ENCODE measurements at regions not wholly inside any gene's neighbourhood (a gene's known extent, or its start where the extent isn't known, plus 50 kb on each side); places are given as distances from the start of the nearest gene placed in this dataset.

- TF ChIP-seq POLR2AphosphoS5 (IDR thresholded peaks at IDR 0.05; ENCODE audit: low read depth, low read length), result no peak
- TF ChIP-seq, protein P1, sequence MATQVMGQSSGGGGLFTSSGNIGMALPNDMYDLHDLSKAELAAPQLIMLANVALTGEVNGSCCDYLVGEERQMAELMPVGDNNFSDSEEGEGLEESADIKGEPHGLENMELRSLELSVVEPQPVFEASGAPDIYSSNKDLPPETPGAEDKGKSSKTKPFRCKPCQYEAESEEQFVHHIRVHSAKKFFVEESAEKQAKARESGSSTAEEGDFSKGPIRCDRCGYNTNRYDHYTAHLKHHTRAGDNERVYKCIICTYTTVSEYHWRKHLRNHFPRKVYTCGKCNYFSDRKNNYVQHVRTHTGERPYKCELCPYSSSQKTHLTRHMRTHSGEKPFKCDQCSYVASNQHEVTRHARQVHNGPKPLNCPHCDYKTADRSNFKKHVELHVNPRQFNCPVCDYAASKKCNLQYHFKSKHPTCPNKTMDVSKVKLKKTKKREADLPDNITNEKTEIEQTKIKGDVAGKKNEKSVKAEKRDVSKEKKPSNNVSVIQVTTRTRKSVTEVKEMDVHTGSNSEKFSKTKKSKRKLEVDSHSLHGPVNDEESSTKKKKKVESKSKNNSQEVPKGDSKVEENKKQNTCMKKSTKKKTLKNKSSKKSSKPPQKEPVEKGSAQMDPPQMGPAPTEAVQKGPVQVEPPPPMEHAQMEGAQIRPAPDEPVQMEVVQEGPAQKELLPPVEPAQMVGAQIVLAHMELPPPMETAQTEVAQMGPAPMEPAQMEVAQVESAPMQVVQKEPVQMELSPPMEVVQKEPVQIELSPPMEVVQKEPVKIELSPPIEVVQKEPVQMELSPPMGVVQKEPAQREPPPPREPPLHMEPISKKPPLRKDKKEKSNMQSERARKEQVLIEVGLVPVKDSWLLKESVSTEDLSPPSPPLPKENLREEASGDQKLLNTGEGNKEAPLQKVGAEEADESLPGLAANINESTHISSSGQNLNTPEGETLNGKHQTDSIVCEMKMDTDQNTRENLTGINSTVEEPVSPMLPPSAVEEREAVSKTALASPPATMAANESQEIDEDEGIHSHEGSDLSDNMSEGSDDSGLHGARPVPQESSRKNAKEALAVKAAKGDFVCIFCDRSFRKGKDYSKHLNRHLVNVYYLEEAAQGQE (IDR thresholded peaks at IDR 0.05; ENCODE audit: insufficient read depth in 1 of 2, low read depth in 2 of 2, low read length in 2 of 2), result no peak
- TF ChIP-seq TAF1 (IDR thresholded peaks at IDR 0.05; ENCODE audit: borderline replicate concordance, insufficient read depth, low read length), result no peak
- no peak for TF ChIP-seq SIN3A (IDR thresholded peaks at IDR 0.05; ENCODE audit: borderline replicate concordance, insufficient read depth, low read length)
- TF ChIP-seq FOXP2 (optimal IDR thresholded peaks at IDR 0.05; ENCODE audit: borderline replicate concordance, extremely low read depth, extremely low read length, insufficient read depth), result no peak
Observed at GRCh38 chr1:106457368-106457767, 599.1 kb upstream of the PRMT6 start.

DNA sequence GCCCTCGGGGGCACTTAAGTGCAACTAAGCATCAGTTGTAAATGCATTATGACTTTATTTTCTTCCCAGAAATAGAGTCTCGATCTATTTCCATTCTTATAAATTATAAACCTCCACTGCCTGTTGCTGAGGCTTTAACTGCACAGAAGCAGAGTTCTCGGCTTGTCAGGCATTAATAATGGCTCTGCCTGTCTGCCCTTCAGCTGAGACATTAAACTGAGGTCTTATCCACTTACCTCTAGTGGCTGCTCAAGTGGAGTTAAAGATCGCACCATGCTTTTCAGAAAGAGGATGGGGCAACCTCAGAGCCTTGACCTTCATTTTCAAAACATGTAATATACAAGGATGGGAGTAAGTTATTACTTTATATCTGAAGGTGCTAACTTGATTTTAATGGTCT is 597.6 kb upstream of the PRMT6 start:
- TF ChIP-seq, protein P1 (IDR thresholded peaks at IDR 0.05; ENCODE audit: insufficient read depth in 1 of 2, low read depth in 2 of 2, low read length in 2 of 2), result no peak
- no peak for TF ChIP-seq SIN3A (IDR thresholded peaks at IDR 0.05; ENCODE audit: borderline replicate concordance, insufficient read depth, low read length)
- TF ChIP-seq TAF1 (IDR thresholded peaks at IDR 0.05; ENCODE audit: borderline replicate concordance, insufficient read depth, low read length), result no peak
- no peak for TF ChIP-seq FOXP2 (optimal IDR thresholded peaks at IDR 0.05; ENCODE audit: borderline replicate concordance, extremely low read depth, extremely low read length, insufficient read depth)
- TF ChIP-seq POLR2AphosphoS5 (IDR thresholded peaks at IDR 0.05; ENCODE audit: low read depth, low read length), result no peak

- TF ChIP-seq TAF1 (IDR thresholded peaks at IDR 0.05; ENCODE audit: borderline replicate concordance, insufficient read depth, low read length) (no peak), POLR2AphosphoS5 (IDR thresholded peaks at IDR 0.05; ENCODE audit: low read depth, low read length) (no peak)
Observed at GRCh38 chr1:106459418-106459817, 597.1 kb upstream of the PRMT6 start.

DNA sequence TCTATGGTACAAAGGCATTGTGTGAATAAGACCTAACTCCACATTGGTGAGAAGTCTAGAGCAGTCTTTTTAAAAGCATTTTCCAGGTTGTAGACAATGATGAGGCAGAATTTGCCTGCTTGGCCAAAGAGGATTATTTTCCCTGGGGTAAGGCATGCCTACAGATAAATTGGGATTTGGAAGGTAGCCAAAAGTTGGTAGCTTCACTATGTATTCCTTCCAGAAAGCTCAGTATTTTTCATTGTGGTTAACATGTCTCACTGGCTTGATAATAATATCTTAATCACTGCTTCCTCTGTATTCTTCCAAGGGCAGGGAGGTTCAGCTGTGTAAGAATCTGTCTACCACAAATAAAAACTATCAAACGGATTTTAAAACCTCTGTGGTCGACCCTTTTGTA is 590.8 kb upstream of the PRMT6 start:
- TF ChIP-seq FOXP2 (optimal IDR thresholded peaks at IDR 0.05; ENCODE audit: borderline replicate concordance, extremely low read depth, extremely low read length, insufficient read depth) (no peak), POLR2AphosphoS5 (IDR thresholded peaks at IDR 0.05; ENCODE audit: low read depth, low read length) (no peak), TAF1 (IDR thresholded peaks at IDR 0.05; ENCODE audit: borderline replicate concordance, insufficient read depth, low read length) (no peak), SIN3A (IDR thresholded peaks at IDR 0.05; ENCODE audit: borderline replicate concordance, insufficient read depth, low read length) (no peak)
- TF ChIP-seq, protein P1 (IDR thresholded peaks at IDR 0.05; ENCODE audit: insufficient read depth in 1 of 2, low read depth in 2 of 2, low read length in 2 of 2), result no peak

DNA sequence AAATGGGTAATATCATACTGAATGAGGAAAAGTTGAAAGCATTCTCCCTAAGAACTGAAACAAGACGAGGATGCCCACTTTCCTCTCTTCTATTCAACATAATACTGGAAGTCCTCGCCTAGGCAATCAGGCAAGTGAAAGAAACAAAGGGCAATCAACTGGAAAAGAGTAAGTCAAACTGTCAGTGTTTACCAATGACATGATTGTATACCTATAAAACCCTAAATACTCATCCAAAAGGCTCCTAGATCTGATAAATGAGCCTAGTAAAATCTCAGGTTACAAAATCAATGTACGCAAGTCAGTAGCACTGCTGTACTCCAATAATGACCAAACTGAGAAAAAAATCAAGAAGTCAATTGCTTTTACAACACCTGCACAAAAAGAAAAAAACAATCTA is 575.8 kb upstream of the PRMT6 start:
- TF ChIP-seq, protein P1 (IDR thresholded peaks at IDR 0.05; ENCODE audit: insufficient read depth in 1 of 2, low read depth in 2 of 2, low read length in 2 of 2), result no peak
- TF ChIP-seq FOXP2 (optimal IDR thresholded peaks at IDR 0.05; ENCODE audit: borderline replicate concordance, extremely low read depth, extremely low read length, insufficient read depth) (no peak), POLR2AphosphoS5 (IDR thresholded peaks at IDR 0.05; ENCODE audit: low read depth, low read length) (no peak)
